Thyroid gland (tissue), 4 donors: ENCODE measurements at regions not wholly inside any gene's neighbourhood (a gene's known extent, or its start where the extent isn't known, plus 50 kb on each side); places are given as distances from the start of the nearest gene placed in this dataset.

Experiments
- DNase-seq, 2 donors: peaks; one replicate each; pipeline ENCODE4 v3.0.0-alpha.2; 2019
- H3K27ac ChIP-seq, 3 donors: fragments of 200-600 bp; sonication (generic); 1 replicate in 2 of 3; 2 replicates in 1 of 3; pipeline ENCODE4 v1.5.1; 2016 to 2019; ENCODE audit warnings: mild to moderate bottlenecking in 1 of 3, moderate library complexity in 1 of 3
- H3K27me3 ChIP-seq: fragments of 200-600 bp; sonication (generic); one replicate; pipeline ENCODE4 v1.5.1; 2019
- H3K36me3 ChIP-seq, 2 donors: fragments of 200-600 bp; sonication (generic); one replicate each; pipeline ENCODE4 v1.5.1; 2016 to 2019
- H3K4me1 ChIP-seq, 2 donors: fragments of 200-600 bp; sonication (generic); one replicate each; pipeline ENCODE4 v1.5.1; 2017 to 2019
- H3K4me3 ChIP-seq, 3 donors: fragments of 200-600 bp; sonication (generic); replicated peaks in 1 of 3; 1 replicate in 2 of 3; 2 replicates in 1 of 3; pipeline ENCODE4 v1.5.1; 2016; ENCODE audit warnings: mild to moderate bottlenecking in 1 of 3
- H3K9me3 ChIP-seq: fragments of 200-600 bp; sonication (generic); one replicate; pipeline ENCODE4 v1.5.1; 2017
- POLR2A ChIP-seq, 2 donors: fragments of 450-650 bp; IDR thresholded peaks; one replicate each; pipeline ENCODE4 v1.6.1; 2017; ENCODE audit warnings: antibody characterized with exemption in 2 of 2, mild to moderate bottlenecking in 2 of 2, moderate library complexity in 1 of 2
- WGBS, 2 donors: methylation state at CpG; one replicate each; pipeline ENCODE4 v1.1.5; 2017; 5-methylcytosine and 5-hydroxymethylcytosine counted together
- intact Hi-C: fragments of 100-400 bp; cut with DNase I; formaldehyde crosslinking; loops from one replicate; pipeline ENCODE4 v1.15.1; 2023
- TF ChIP-seq, protein P1 (sequence below), 6 experiments: fragments of 200-600 bp in 3 of 6; fragments of 450-650 bp in 3 of 6; sonication (generic) in 3 of 6; IDR thresholded peaks; one replicate each; pipeline ENCODE4 v1.5.1; 2016 to 2019; ENCODE audit warnings: antibody characterized with exemption in 6 of 6, mild to moderate bottlenecking in 2 of 6, inconsistent platforms in 1 of 6, moderate library complexity in 1 of 6

DNA sequence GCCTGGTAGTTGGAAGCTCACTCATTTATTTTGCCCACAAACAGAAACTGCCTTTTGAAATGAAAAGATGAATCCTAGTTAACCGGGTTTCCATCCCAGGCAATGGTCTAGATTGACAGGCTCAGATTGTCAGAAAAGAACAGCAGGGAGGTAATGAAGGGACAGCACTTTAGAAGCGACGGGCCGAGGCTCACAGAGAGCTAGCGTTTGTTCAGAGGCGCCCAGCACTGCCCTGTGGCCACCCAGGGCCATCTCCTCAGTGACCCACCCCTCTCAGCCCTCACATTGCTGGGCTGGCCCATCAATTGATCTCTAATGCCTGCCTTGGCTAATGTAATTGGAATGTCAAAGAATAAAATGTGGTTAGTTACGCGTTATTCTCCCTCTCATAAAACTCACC is 304.8 kb downstream of the CDCA7 start:
- Histone ChIP-seq H3K36me3 (no peaks in the 10 kb centered on the region), H3K27me3 (no peaks in the 10 kb centered on the region), H3K9me3 (no peaks in the 10 kb centered on the region), H3K4me3 (no peak overlapping the region), H3K4me1 (no peaks in the 10 kb centered on the region), H3K27ac (no peak overlapping the region)
- no peak for DNase-seq
- TF ChIP-seq, protein P1, sequence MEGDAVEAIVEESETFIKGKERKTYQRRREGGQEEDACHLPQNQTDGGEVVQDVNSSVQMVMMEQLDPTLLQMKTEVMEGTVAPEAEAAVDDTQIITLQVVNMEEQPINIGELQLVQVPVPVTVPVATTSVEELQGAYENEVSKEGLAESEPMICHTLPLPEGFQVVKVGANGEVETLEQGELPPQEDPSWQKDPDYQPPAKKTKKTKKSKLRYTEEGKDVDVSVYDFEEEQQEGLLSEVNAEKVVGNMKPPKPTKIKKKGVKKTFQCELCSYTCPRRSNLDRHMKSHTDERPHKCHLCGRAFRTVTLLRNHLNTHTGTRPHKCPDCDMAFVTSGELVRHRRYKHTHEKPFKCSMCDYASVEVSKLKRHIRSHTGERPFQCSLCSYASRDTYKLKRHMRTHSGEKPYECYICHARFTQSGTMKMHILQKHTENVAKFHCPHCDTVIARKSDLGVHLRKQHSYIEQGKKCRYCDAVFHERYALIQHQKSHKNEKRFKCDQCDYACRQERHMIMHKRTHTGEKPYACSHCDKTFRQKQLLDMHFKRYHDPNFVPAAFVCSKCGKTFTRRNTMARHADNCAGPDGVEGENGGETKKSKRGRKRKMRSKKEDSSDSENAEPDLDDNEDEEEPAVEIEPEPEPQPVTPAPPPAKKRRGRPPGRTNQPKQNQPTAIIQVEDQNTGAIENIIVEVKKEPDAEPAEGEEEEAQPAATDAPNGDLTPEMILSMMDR (IDR thresholded peaks at IDR 0.05), result no peak
- no peak for TF ChIP-seq POLR2A (IDR thresholded peaks at IDR 0.05)
- intact Hi-C loops, result no loop called here
- 92 to 96% methylated on average over 8 of the region's 8 CpGs for WGBS, 2 donors

DNA sequence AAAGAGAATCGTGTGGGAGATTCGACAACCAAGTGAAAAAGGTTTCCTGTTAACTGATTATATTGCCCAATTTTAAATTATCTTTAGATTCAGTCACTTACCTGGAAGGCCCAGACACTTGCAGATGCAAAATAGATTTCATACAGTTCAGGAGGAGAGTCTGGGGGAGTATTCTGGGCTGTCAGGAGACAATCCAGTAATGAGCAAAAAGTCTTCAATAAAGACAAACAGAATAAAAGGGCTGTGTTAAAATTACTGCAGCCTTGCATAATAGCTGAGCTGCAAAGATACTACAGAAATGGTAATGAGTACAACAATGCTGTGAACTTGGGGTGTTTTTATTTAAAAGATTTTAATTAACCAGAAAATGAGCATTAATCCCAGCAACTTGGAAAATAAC is 303.6 kb downstream of the SP3 start:
- no peaks in the 10 kb centered on the region for H3K9me3 ChIP-seq
- H3K4me3 ChIP-seq, result no peak overlapping the region
- intact Hi-C loops, result no loop called here
- no peaks in the 10 kb centered on the region for H3K27me3 ChIP-seq
- H3K36me3 ChIP-seq, result no peaks in the 10 kb centered on the region
- H3K4me1 ChIP-seq, result peaks cover 0 to 7% of the 10 kb centered on the region in 2 donors
- H3K27ac ChIP-seq, result no peak overlapping the region
- TF ChIP-seq POLR2A (IDR thresholded peaks at IDR 0.05), result no peak
- TF ChIP-seq, protein P1 (IDR thresholded peaks at IDR 0.05), result no peak
- 85 to 87% methylated on average over 2 of the region's 2 CpGs for WGBS, 2 donors
- no peak for DNase-seq

DNA sequence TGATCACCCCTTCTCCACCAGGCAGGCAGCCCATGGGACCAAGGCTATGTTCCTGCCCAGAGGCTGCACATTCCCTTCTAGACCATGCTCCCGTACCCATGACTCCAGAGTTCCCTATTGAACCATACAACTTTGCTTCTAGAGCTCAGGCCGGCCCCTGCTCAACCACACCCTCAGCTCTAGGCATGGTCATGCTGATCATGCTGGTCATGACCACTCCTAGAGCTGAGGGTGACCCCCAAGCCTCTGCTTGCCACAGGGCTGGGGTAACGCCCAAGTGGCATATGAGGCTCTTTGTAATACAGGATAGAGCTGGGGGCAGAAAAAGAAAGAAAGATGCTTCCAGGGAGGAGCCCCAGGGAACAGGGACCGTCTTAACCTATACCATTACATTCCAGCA is 301.8 kb downstream of the SP3 start:
- Histone ChIP-seq H3K36me3 (no peaks in the 10 kb centered on the region), H3K4me3 (no peak overlapping the region), H3K27me3 (no peaks in the 10 kb centered on the region), H3K27ac (no peak overlapping the region), H3K4me1 (peaks cover 0 to 12% of the 10 kb centered on the region in 2 donors), H3K9me3 (no peaks in the 10 kb centered on the region)
- DNase-seq, result no peak
- 91% methylated on average over 4 of the region's 4 CpGs for WGBS, 2 donors
- intact Hi-C loops, result no loop called here
- no peak for TF ChIP-seq POLR2A (IDR thresholded peaks at IDR 0.05)
- TF ChIP-seq, protein P1 (IDR thresholded peaks at IDR 0.05), result no peak

DNA sequence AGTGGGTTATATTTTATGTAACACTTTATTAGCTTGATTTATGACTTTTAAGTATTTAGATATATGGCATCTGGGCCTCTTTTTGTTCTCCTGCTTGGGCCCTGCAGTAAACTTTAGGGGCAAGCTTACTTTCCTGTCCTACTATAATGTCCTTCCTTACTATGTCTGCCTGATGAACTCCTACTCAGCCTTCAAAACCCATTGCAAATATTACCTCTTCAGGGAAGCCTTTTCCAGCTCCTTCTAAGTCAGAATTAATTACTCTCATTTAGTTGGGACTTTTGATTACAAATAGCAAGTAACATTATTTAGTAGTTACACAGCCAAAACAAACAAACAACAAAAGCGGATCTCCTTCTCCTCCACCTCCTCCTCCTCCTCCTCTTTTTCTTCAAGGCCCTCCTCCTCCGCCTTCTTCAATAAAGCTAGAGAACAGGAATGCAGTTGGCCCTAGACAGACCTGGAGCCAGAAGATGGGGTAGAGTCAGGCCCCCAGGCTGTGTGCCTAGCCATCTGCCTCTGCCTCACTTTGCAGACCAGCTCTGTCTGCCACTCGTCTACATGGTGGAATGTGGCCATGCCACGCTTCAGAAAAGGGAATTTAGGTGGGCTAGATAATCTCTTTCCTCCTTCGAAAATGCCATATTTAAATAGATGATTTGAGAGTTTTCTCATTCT is 301.2 kb downstream of the SP3 start:
- TF ChIP-seq, protein P1 (IDR thresholded peaks at IDR 0.05), result no peak
- TF ChIP-seq POLR2A (IDR thresholded peaks at IDR 0.05), result no peak
- intact Hi-C loops, result no loop called here
- no peak overlapping the region for H3K4me3 ChIP-seq
- peaks cover 0 to 12% of the 10 kb centered on the region in 2 donors for H3K4me1 ChIP-seq
- 87 to 95% methylated on average over 5 of the region's 5 CpGs for WGBS, 2 donors
- no peak overlapping the region for H3K27ac ChIP-seq
- H3K27me3 ChIP-seq, result no peaks in the 10 kb centered on the region
- H3K9me3 ChIP-seq, result no peaks in the 10 kb centered on the region
- H3K36me3 ChIP-seq, result no peaks in the 10 kb centered on the region
- no peak for DNase-seq

DNA sequence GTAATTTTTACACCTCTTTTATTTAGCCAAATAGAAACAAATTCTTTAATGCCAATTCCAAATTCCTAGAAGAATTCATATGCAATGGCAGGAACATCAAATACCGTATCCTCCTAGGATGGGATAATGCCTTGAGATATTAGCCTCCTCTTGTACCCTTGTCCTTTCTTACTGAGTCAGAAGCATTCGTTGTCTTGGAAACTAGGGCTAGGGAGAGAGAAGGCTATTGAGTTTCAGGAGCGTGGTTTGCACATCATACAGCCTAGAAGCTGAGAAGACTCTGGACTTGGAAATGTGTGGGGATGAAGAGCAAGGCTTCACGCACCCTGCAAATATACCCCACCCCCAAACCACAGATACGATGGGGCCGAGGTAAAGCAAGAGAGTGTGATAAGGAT is 300.7 kb downstream of the SP3 start:
- intact Hi-C loops, result no loop called here
- Histone ChIP-seq H3K9me3 (no peaks in the 10 kb centered on the region), H3K36me3 (no peaks in the 10 kb centered on the region), H3K27ac (no peak overlapping the region), H3K4me3 (no peak overlapping the region), H3K4me1 (peaks cover 0 to 12% of the 10 kb centered on the region in 2 donors), H3K27me3 (no peaks in the 10 kb centered on the region)
- WGBS, 2 donors, result 87 to 88% methylated on average over 6 of the region's 6 CpGs
- no peak for DNase-seq
- TF ChIP-seq POLR2A (IDR thresholded peaks at IDR 0.05), result no peak
- TF ChIP-seq, protein P1 (IDR thresholded peaks at IDR 0.05), result no peak
